GM12878 (cell line): ENCODE measurements at regions not wholly inside any gene's neighbourhood (a gene's known extent, or its start where the extent isn't known, plus 50 kb on each side); places are given as distances from the start of the nearest gene placed in this dataset.

ENCODE experiments used
- ATAC-seq: fragments of 200-7000 bp; cut with Tn5 transposase; 3 replicates; pipeline ENCODE4 v1.9.1; 2020; ENCODE audit warnings: mild to moderate bottlenecking, moderate library complexity
- BruUV-seq: library from RNA; stranded (reverse); fragments of 400-500 nt; replicated peaks from 2 replicates; lab custom pipeline; 2021; lab: Mats Ljungman, UMichigan
- CTCF ChIA-PET: fragments of 300-600 bp; sonication (Branson Sonifier 250); formaldehyde crosslinking; extraction: SDS; loops from one replicate; lab custom pipeline; 2021; ENCODE audit warnings: inconsistent platforms; lab: Yijun Ruan, JAX
- POLR2A ChIA-PET: fragments of 350-600 bp; formaldehyde crosslinking; extraction: SDS; loops from one replicate; lab custom pipeline; 2021; ENCODE audit warnings: inconsistent platforms; lab: Charles Lee
- RAD21 ChIA-PET: fragments of 300-600 bp; sonication (Branson Sonifier 250); formaldehyde crosslinking; loops from one replicate; lab custom pipeline; 2023; ENCODE audit warnings: antibody characterized with exemption; ENCODE audit not compliant: unreplicated experiment; lab: Charles Lee
- SMC1A ChIA-PET: fragments of 300-600 bp; sonication (Branson Sonifier 250); formaldehyde crosslinking; loops from one replicate; lab custom pipeline; 2023; ENCODE audit not compliant: unreplicated experiment, uncharacterized antibody; lab: Charles Lee
- DNase-seq: peaks from one replicate; pipeline ENCODE4 v3.0.0-alpha.2; 2011; ENCODE audit warnings: low read depth, low spot score
- FAIRE-seq: peaks from 3 replicates; lab custom pipeline; 2011; peaks lifted over from hg19 to GRCh38; lab: Jason Lieb, UNC
- H2AFZ ChIP-seq: 2 replicates; pipeline ENCODE4 v1.6.0; 2011; ENCODE audit warnings: low read depth, low read length, control low read depth; ENCODE audit not compliant: control insufficient read depth
- H3K27ac ChIP-seq: 2 replicates; pipeline ENCODE4 v1.5.1; 2011; ENCODE audit warnings: control low read depth; ENCODE audit not compliant: control insufficient read depth, insufficient read depth
- H3K27me3 ChIP-seq, 2 experiments: replicated peaks in 1 of 2; 2 replicates each; pipeline versions ENCODE4 v1.6.0 to v1.6.1; 2011; ENCODE audit warnings: low read length in 1 of 2; ENCODE audit not compliant: control insufficient read depth in 2 of 2, insufficient read depth in 2 of 2
- H3K36me3 ChIP-seq, 2 experiments: 2 replicates each; pipeline ENCODE4 v1.5.1; 2011; ENCODE audit warnings: low read length in 1 of 2; ENCODE audit not compliant: control insufficient read depth in 2 of 2, insufficient read depth in 2 of 2
- H3K4me1 ChIP-seq: 2 replicates; pipeline ENCODE4 v1.6.1; 2011; ENCODE audit warnings: mild to moderate bottlenecking, low read length, moderate library complexity, mixed read lengths; ENCODE audit not compliant: control insufficient read depth, insufficient read depth
- H3K4me2 ChIP-seq: 2 replicates; pipeline ENCODE4 v1.6.0; 2011; ENCODE audit warnings: control low read depth; ENCODE audit not compliant: control insufficient read depth, insufficient read depth
- H3K4me3 ChIP-seq: fragments of 200-600 bp; sonication (generic); 2 replicates; pipeline ENCODE4 v1.5.1; 2016
- H3K79me2 ChIP-seq: 2 replicates; pipeline ENCODE4 v1.6.0; 2011; ENCODE audit warnings: low read length; ENCODE audit not compliant: control insufficient read depth, insufficient read depth
- H3K9ac ChIP-seq: 2 replicates; pipeline ENCODE4 v1.8.0; 2011; ENCODE audit warnings: low read length, control low read depth, mixed read lengths; ENCODE audit not compliant: control insufficient read depth, insufficient read depth
- H3K9me3 ChIP-seq: replicated peaks from 3 replicates; pipeline ENCODE4 v1.5.1; 2011; ENCODE audit warnings: mild to moderate bottlenecking, low read length; ENCODE audit not compliant: control insufficient read depth, insufficient read depth
- H4K20me1 ChIP-seq: 2 replicates; pipeline ENCODE4 v1.6.0; 2011; ENCODE audit not compliant: control insufficient read depth, insufficient read depth
- CEBPB ChIP-seq, 2 experiments: fragments of 150-350 bp in 1 of 2; IDR thresholded peaks; 2 replicates each; pipeline ENCODE4 v1.6.1; 2012 to 2014; ENCODE audit warnings: low read depth in 2 of 2, low read length in 2 of 2, borderline replicate concordance in 1 of 2, inconsistent platforms in 1 of 2
- E2F4 ChIP-seq: IDR thresholded peaks from 2 replicates; pipeline ENCODE4 v1.6.1; 2012; ENCODE audit warnings: low read depth, low read length, improper control_type of control experiment
- HDAC2 ChIP-seq: fragments of 200-600 bp; sonication (generic); IDR thresholded peaks from 2 replicates; pipeline ENCODE4 v1.6.1; 2017
- IKZF1 ChIP-seq: fragments of 450-650 bp; conservative IDR thresholded peaks from 2 replicates; pipeline ENCODE4 v1.6.1; 2017; ENCODE audit warnings: antibody characterized with exemption, mild to moderate bottlenecking
- IRF4 ChIP-seq: IDR thresholded peaks from 2 replicates; pipeline ENCODE4 v1.6.1; 2011; ENCODE audit warnings: low read depth, low read length
- KLF5 ChIP-seq: fragments of 450-650 bp; IDR thresholded peaks from 2 replicates; pipeline ENCODE4 v1.6.1; 2014; ENCODE audit warnings: mild to moderate bottlenecking; ENCODE audit not compliant: partially characterized antibody
- NFIC ChIP-seq: IDR thresholded peaks from 2 replicates; pipeline ENCODE4 v1.6.1; 2012; ENCODE audit warnings: low read depth, mild to moderate bottlenecking, inconsistent platforms, low read length, moderate library complexity
- NR2C2 ChIP-seq: IDR thresholded peaks from 2 replicates; pipeline ENCODE4 v1.6.1; 2011; ENCODE audit warnings: borderline replicate concordance, low read depth; ENCODE audit not compliant: control insufficient read depth, insufficient read length
- SMAD5 ChIP-seq: IDR thresholded peaks from 2 replicates; pipeline ENCODE4 v1.6.1; 2016; ENCODE audit warnings: antibody characterized with exemption, low read depth
- SRF ChIP-seq, 2 experiments: IDR thresholded peaks; 2 replicates each; pipeline ENCODE4 v1.6.1; 2011; ENCODE audit warnings: low read depth in 2 of 2, low read length in 2 of 2, mild to moderate bottlenecking in 1 of 2, moderate library complexity in 1 of 2
- TCF7 ChIP-seq: IDR thresholded peaks from 2 replicates; pipeline ENCODE4 v1.6.1; 2014; ENCODE audit warnings: antibody characterized with exemption, borderline replicate concordance
- in situ Hi-C: fragments of 300-500 bp; cut with MboI; formaldehyde crosslinking; loops from 9 replicates; pipeline ENCODE4 v1.14.3; 2018; ENCODE audit warnings: mixed read lengths
- intact Hi-C: fragments of 100-400 bp; cut with micrococcal nuclease; formaldehyde crosslinking; loops from one replicate; pipeline ENCODE4 v1.14.2; 2022; ENCODE audit not compliant: unreplicated experiment
- TF ChIP-seq, protein P1 (sequence below): fragments of 450-650 bp; IDR thresholded peaks from 2 replicates; pipeline ENCODE4 v1.6.1; 2017; ENCODE audit warnings: mild to moderate bottlenecking
- TF ChIP-seq, protein P2 (sequence below): fragments of 450-650 bp; IDR thresholded peaks from 2 replicates; pipeline ENCODE4 v1.6.1; 2016; ENCODE audit warnings: mild to moderate bottlenecking
- TF ChIP-seq, protein P3 (sequence below): fragments of 450-650 bp; formaldehyde crosslinking; IDR thresholded peaks from 2 replicates; pipeline ENCODE4 v1.5.0; 2022; ENCODE audit warnings: mild to moderate bottlenecking, missing genetic modification characterization

DNA sequence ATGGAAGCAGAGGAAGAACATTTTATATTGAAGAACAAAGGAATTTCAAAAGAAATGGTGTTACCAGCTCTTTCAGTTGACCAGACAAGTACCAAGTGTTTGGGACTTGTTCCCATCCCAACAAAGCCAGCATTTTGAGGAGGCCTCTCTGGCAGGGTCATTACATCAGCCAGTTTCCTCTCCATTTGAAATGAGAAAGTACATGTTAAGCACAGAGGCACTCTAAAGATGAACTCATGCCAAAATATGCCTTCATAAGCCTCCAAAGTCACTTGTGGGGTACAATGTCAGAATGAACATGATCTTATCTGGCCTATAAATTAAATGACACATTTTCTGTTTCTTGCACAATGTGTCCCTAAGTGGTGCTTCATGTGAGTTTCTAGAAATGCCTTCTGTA lies 223.9 kb downstream of the PRL start:
- Histone ChIP-seq H3K27me3 (no peaks in the 10 kb centered on the region), H3K4me2 (no peak overlapping the region), H3K4me1 (peaks cover 5% of the 10 kb centered on the region), H4K20me1 (no peaks in the 10 kb centered on the region), H3K79me2 (no peaks in the 10 kb centered on the region), H3K9ac (no peak overlapping the region), H3K27ac (no peak overlapping the region), H3K4me3 (no peak overlapping the region), H3K9me3 (no peaks in the 10 kb centered on the region; the same call in 2 of the 3 replicates), H3K36me3 (no peaks in the 10 kb centered on the region), H2AFZ (peak overlapping the region; percentile 25; the same call in 1 of the 2 replicates)
- FAIRE-seq (no peak), DNase-seq (no peak), ATAC-seq (no peak)
- intact Hi-C loops (no loop called here), in situ Hi-C loops (no loop called here)
- RAD21 ChIA-PET = no interaction called here
- TF ChIP-seq NR2C2 (no peak), IRF4 (no peak), NFIC (no peak), KLF5 (no peak), HDAC2 (no peak), SMAD5 (no peak), IKZF1 (no peak), E2F4 (no peak), CEBPB (IDR thresholded peaks at IDR 0.05; ENCODE audit: borderline replicate concordance in 1 of 2, low read depth in 2 of 2, low read length in 2 of 2) (no peak), SRF (IDR thresholded peaks at IDR 0.05; ENCODE audit: low read depth in 2 of 2, low read length in 2 of 2) (no peak), TCF7 (no peak)
- TF ChIP-seq, protein P1, sequence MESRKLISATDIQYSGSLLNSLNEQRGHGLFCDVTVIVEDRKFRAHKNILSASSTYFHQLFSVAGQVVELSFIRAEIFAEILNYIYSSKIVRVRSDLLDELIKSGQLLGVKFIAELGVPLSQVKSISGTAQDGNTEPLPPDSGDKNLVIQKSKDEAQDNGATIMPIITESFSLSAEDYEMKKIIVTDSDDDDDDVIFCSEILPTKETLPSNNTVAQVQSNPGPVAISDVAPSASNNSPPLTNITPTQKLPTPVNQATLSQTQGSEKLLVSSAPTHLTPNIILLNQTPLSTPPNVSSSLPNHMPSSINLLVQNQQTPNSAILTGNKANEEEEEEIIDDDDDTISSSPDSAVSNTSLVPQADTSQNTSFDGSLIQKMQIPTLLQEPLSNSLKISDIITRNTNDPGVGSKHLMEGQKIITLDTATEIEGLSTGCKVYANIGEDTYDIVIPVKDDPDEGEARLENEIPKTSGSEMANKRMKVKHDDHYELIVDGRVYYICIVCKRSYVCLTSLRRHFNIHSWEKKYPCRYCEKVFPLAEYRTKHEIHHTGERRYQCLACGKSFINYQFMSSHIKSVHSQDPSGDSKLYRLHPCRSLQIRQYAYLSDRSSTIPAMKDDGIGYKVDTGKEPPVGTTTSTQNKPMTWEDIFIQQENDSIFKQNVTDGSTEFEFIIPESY = no peak
- TF ChIP-seq, protein P2, sequence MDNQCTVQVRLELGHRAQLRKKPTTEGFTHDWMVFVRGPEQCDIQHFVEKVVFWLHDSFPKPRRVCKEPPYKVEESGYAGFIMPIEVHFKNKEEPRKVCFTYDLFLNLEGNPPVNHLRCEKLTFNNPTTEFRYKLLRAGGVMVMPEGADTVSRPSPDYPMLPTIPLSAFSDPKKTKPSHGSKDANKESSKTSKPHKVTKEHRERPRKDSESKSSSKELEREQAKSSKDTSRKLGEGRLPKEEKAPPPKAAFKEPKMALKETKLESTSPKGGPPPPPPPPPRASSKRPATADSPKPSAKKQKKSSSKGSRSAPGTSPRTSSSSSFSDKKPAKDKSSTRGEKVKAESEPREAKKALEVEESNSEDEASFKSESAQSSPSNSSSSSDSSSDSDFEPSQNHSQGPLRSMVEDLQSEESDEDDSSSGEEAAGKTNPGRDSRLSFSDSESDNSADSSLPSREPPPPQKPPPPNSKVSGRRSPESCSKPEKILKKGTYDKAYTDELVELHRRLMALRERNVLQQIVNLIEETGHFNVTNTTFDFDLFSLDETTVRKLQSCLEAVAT = no peak
- TF ChIP-seq, protein P3, sequence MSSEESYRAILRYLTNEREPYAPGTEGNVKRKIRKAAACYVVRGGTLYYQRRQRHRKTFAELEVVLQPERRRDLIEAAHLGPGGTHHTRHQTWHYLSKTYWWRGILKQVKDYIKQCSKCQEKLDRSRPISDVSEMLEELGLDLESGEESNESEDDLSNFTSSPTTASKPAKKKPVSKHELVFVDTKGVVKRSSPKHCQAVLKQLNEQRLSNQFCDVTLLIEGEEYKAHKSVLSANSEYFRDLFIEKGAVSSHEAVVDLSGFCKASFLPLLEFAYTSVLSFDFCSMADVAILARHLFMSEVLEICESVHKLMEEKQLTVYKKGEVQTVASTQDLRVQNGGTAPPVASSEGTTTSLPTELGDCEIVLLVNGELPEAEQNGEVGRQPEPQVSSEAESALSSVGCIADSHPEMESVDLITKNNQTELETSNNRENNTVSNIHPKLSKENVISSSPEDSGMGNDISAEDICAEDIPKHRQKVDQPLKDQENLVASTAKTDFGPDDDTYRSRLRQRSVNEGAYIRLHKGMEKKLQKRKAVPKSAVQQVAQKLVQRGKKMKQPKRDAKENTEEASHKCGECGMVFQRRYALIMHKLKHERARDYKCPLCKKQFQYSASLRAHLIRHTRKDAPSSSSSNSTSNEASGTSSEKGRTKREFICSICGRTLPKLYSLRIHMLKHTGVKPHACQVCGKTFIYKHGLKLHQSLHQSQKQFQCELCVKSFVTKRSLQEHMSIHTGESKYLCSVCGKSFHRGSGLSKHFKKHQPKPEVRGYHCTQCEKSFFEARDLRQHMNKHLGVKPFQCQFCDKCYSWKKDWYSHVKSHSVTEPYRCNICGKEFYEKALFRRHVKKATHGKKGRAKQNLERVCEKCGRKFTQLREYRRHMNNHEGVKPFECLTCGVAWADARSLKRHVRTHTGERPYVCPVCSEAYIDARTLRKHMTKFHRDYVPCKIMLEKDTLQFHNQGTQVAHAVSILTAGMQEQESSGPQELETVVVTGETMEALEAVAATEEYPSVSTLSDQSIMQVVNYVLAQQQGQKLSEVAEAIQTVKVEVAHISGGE (CRISPR knock-in tag) = no peak
- CTCF ChIA-PET = interaction anchor here (0.8 kb wide), 2 partner anchors 9 to 76 kb away, joined by 3 read pairs; no protein-coding TSS in a partner anchor
- POLR2A ChIA-PET = no interaction called here
- SMC1A ChIA-PET = interaction anchor here (0.9 to 1.4 kb wide), 2 partner anchors 13 to 47 kb away, joined by 3 read pairs; no protein-coding TSS in a partner anchor
- BruUV-seq = no TSS peak
